NCI-H1105 treated with DMSO at 0.1 percent for 48 hours (cell line): ENCODE measurements at regions not wholly inside any gene's neighbourhood (a gene's known extent, or its start where the extent isn't known, plus 50 kb on each side); places are given as distances from the start of the nearest gene placed in this dataset.

ENCODE experiments used
- DNase-seq: peaks from one replicate; lab custom pipeline; 2025; lab: John Stamatoyannopoulos, UW

DNA sequence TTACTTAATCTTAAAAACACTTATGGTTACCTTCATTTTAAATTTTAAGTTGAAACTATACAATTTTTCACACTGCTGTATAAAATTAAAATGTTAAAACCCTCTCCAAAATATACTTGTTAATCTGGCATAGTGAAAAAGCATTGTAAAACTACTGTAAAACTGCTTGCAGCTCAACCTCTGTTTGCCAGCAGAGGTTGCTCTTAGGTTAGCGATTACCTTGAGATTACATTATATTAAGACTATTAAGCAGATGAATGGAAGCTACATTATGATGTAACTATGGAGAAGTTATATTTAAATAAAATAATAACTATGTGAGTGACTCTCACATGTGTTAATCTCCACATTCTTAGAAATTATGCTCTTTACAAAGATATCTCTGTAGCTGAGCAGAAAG is 143.6 kb upstream of the SLITRK3 start:
- DNase-seq: peak; percentile 68

DNA sequence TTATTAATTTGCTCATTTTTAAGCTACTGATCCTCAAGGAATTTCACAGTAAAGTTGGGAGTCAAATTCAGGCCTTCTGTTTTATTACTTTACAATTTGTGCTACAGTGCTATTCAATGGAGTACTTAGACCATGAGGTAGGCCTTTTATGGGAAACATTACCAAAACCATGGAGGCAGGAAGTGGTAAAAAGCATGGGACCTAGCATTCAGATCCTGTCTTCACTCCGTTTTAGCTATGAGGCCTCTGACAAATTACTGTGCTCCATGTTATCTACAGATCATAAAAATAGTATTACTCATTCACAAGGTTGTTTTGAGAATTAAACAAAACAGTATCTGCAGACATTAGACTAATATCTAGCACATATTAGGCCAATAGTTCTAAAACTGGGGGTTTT is 140.6 kb upstream of the SLITRK3 start:
- DNase-seq: no peak
